IMR-90 (cell line): ENCODE measurements at regions not wholly inside any gene's neighbourhood (a gene's known extent, or its start where the extent isn't known, plus 50 kb on each side); places are given as distances from the start of the nearest gene placed in this dataset.

Source experiments
- ATAC-seq: fragments of 200-7000 bp; cut with Tn5 transposase; 2 replicates; pipeline ENCODE4 v1.9.1; 2020; ENCODE audit warnings: low read depth, mild to moderate bottlenecking, moderate library complexity
- BruUV-seq: library from RNA; stranded (reverse); fragments of 400-500 nt; replicated peaks from 2 replicates; lab custom pipeline; 2021; lab: Mats Ljungman, UMichigan
- CTCF ChIA-PET: fragments of 300-600 bp; formaldehyde crosslinking; extraction: SDS; loops from one replicate; lab custom pipeline; 2021; ENCODE audit warnings: antibody characterized with exemption; lab: Yijun Ruan, JAX
- POLR2A ChIA-PET: fragments of 300-600 bp; sonication (Branson Sonifier 250); formaldehyde crosslinking; loops from one replicate; lab custom pipeline; 2022; ENCODE audit warnings: antibody characterized with exemption; ENCODE audit not compliant: unreplicated experiment; lab: Charles Lee
- DNase-seq: peaks from one replicate; pipeline ENCODE4 v3.0.0; 2013
- H2AFZ ChIP-seq: replicated peaks from 2 replicates; pipeline ENCODE3; 2013; ENCODE audit warnings: low read length, mild to moderate bottlenecking; ENCODE audit not compliant: poor library complexity
- H2AK5ac ChIP-seq: 2 replicates; pipeline ENCODE4 v1.6.1; 2013; ENCODE audit warnings: low read depth, low read length, inconsistent platforms
- H2AK9ac ChIP-seq: replicated peaks from 2 replicates; pipeline ENCODE3; 2013; ENCODE audit warnings: mild to moderate bottlenecking, low read depth, low read length, moderate library complexity; ENCODE audit not compliant: poor library complexity
- H2BK120ac ChIP-seq: 2 replicates; pipeline ENCODE4 v1.6.1; 2013; ENCODE audit warnings: low read depth, low read length, inconsistent platforms
- H2BK15ac ChIP-seq: 3 replicates; pipeline ENCODE4 v1.6.1; 2013; ENCODE audit warnings: low read depth, low read length, inconsistent platforms
- H2BK20ac ChIP-seq: 2 replicates; pipeline ENCODE4 v1.6.1; 2013; ENCODE audit warnings: low read depth, mild to moderate bottlenecking, inconsistent platforms, low read length, moderate library complexity
- H2BK5ac ChIP-seq: 2 replicates; pipeline ENCODE4 v1.6.1; 2013; ENCODE audit warnings: mild to moderate bottlenecking, low read depth, low read length, inconsistent platforms; ENCODE audit not compliant: poor library complexity, severe bottlenecking
- H3K14ac ChIP-seq: replicated peaks from 2 replicates; pipeline ENCODE4 v1.6.1; 2013; ENCODE audit warnings: low read depth, low read length, inconsistent platforms
- H3K18ac ChIP-seq: 2 replicates; pipeline ENCODE4 v1.6.1; 2013; ENCODE audit warnings: low read depth, low read length, control low read depth
- H3K23ac ChIP-seq: 2 replicates; pipeline ENCODE4 v1.6.1; 2013; ENCODE audit warnings: low read depth, low read length, inconsistent platforms
- H3K27ac ChIP-seq: 2 replicates; pipeline ENCODE4 v1.5.1; 2013; ENCODE audit warnings: mild to moderate bottlenecking, control low read depth, low read length; ENCODE audit not compliant: insufficient read depth
- H3K27me3 ChIP-seq: 2 replicates; pipeline ENCODE4 v1.6.1; 2013; ENCODE audit warnings: low read length; ENCODE audit not compliant: control insufficient read depth, insufficient read depth
- H3K36me3 ChIP-seq: 2 replicates; pipeline ENCODE4 v1.6.1; 2013; ENCODE audit warnings: low read length, mixed read lengths; ENCODE audit not compliant: control insufficient read depth, insufficient read depth
- H3K4ac ChIP-seq: 2 replicates; pipeline ENCODE4 v1.6.1; 2013; ENCODE audit warnings: low read depth, low read length, inconsistent platforms
- H3K4me1 ChIP-seq: 2 replicates; pipeline ENCODE4 v1.6.1; 2013; ENCODE audit warnings: low read length, mixed read lengths; ENCODE audit not compliant: control insufficient read depth, insufficient read depth
- H3K4me2 ChIP-seq: 2 replicates; pipeline ENCODE4 v1.6.1; 2013; ENCODE audit warnings: low read depth, mild to moderate bottlenecking, control low read depth, low read length, moderate library complexity
- H3K4me3 ChIP-seq: 2 replicates; pipeline ENCODE4 v1.5.1; 2013; ENCODE audit warnings: low read depth, mild to moderate bottlenecking, control low read depth, low read length, moderate library complexity; ENCODE audit not compliant: insufficient read depth
- H3K56ac ChIP-seq: 2 replicates; pipeline ENCODE4 v1.6.1; 2013; ENCODE audit warnings: low read length, inconsistent platforms; ENCODE audit not compliant: insufficient read depth; ENCODE audit errors: extremely low read depth
- H3K79me1 ChIP-seq, 2 experiments: 2 replicates each; pipeline ENCODE4 v1.6.1; 2013; ENCODE audit warnings: low read length in 2 of 2, inconsistent platforms in 1 of 2, low read depth in 1 of 2
- H3K9ac ChIP-seq: 2 replicates; pipeline ENCODE4 v1.6.1; 2013; ENCODE audit warnings: low read depth, low read length, control low read depth
- H3K9me1 ChIP-seq: 2 replicates; pipeline ENCODE4 v1.6.1; 2013; ENCODE audit warnings: low read length, inconsistent platforms; ENCODE audit not compliant: insufficient read depth
- H3K9me3 ChIP-seq: 2 replicates; pipeline ENCODE4 v1.6.1; 2013; ENCODE audit warnings: low read length; ENCODE audit not compliant: control insufficient read depth, insufficient read depth
- H4K20me1 ChIP-seq: 2 replicates; pipeline ENCODE4 v1.6.1; 2013; ENCODE audit warnings: low read length, inconsistent platforms; ENCODE audit not compliant: insufficient read depth
- H4K5ac ChIP-seq: 2 replicates; pipeline ENCODE4 v1.6.1; 2013; ENCODE audit warnings: mild to moderate bottlenecking, low read depth, low read length, control low read depth
- H4K8ac ChIP-seq, 2 experiments: 2 replicates each; pipeline ENCODE4 v1.6.1; 2013; ENCODE audit warnings: low read depth in 2 of 2, low read length in 2 of 2, control low read depth in 1 of 2, inconsistent platforms in 1 of 2
- H4K91ac ChIP-seq: 2 replicates; pipeline ENCODE4 v1.6.1; 2013; ENCODE audit warnings: low read depth, low read length, inconsistent platforms; ENCODE audit not compliant: insufficient read depth
- BHLHE40 ChIP-seq: fragments of 150-350 bp; IDR thresholded peaks from 2 replicates; pipeline ENCODE4 v1.6.1; 2016; ENCODE audit warnings: mild to moderate bottlenecking, low read depth, low read length
- CHD1 ChIP-seq: IDR thresholded peaks from 2 replicates; pipeline ENCODE4 v1.6.1; 2012; ENCODE audit warnings: low read depth, low read length, improper control_type of control experiment
- CTCF ChIP-seq: conservative IDR thresholded peaks from 2 replicates; pipeline ENCODE4 v1.5.1; 2012; ENCODE audit warnings: mild to moderate bottlenecking, low read depth, low read length, improper control_type of control experiment
- FOS ChIP-seq: fragments of 150-350 bp; IDR thresholded peaks from 2 replicates; pipeline ENCODE4 v1.6.1; 2016; ENCODE audit warnings: low read depth, low read length
- MAFK ChIP-seq: IDR thresholded peaks from 2 replicates; pipeline ENCODE4 v1.6.1; 2012; ENCODE audit warnings: low read depth, low read length, improper control_type of control experiment
- MAZ ChIP-seq: IDR thresholded peaks from 2 replicates; pipeline ENCODE4 v1.6.1; 2012; ENCODE audit warnings: low read depth, mild to moderate bottlenecking, low read length, improper control_type of control experiment, moderate library complexity, borderline replicate concordance
- POLR2A ChIP-seq: IDR thresholded peaks from 2 replicates; pipeline ENCODE4 v1.6.1; 2012; ENCODE audit warnings: mild to moderate bottlenecking, low read depth, low read length
- RAD21 ChIP-seq: IDR thresholded peaks from 2 replicates; pipeline ENCODE4 v1.6.1; 2012; ENCODE audit warnings: low read length, improper control_type of control experiment
- SMC3 ChIP-seq: fragments of 150-350 bp; IDR thresholded peaks from 2 replicates; pipeline ENCODE4 v1.6.1; 2016; ENCODE audit warnings: low read depth, mild to moderate bottlenecking, antibody characterized with exemption, low read length, moderate library complexity
- USF2 ChIP-seq: fragments of 150-350 bp; IDR thresholded peaks from 2 replicates; pipeline ENCODE4 v1.6.1; 2017; ENCODE audit warnings: mild to moderate bottlenecking, antibody characterized with exemption, low read length, low read depth
- WGBS, 2 experiments: methylation state at CpG; one replicate each; pipeline versions ENCODE4 v1.1.5 to v1.1.7; 2013; ENCODE audit warnings: missing lambda C conversion rate in 2 of 2; ENCODE audit not compliant: insufficient read length in 1 of 2; ENCODE audit errors: extremely low coverage in 2 of 2; 5-methylcytosine and 5-hydroxymethylcytosine counted together
- dilution Hi-C: fragments of 300-500 bp; cut with HindIII; formaldehyde crosslinking; loops from one replicate; pipeline ENCODE4 v1.14.3; 2018; ENCODE audit warnings: low sequenced_read_pairs; ENCODE audit not compliant: unreplicated experiment
- in situ Hi-C: fragments of 300-500 bp; cut with MboI; formaldehyde crosslinking; loops from 3 replicates; pipeline ENCODE4 v1.14.3; 2019; ENCODE audit warnings: low sequenced_read_pairs, inconsistent platforms, mixed read lengths
- intact Hi-C: fragments of 100-400 bp; cut with micrococcal nuclease; formaldehyde crosslinking; loops from 2 replicates; pipeline ENCODE4 v1.10.0; 2022

- no peak overlapping the region for H4K8ac ChIP-seq
- no peaks in the 10 kb centered on the region for H3K4me1 ChIP-seq
- ATAC-seq (no peak), DNase-seq (no peak)
- in situ Hi-C loops = no loop called here
- H3K27me3 ChIP-seq = no peaks in the 10 kb centered on the region
- no peak overlapping the region for H3K18ac ChIP-seq
- TF ChIP-seq FOS (no peak), CTCF (no peak), SMC3 (no peak), CHD1 (no peak), POLR2A (no peak), USF2 (no peak), MAZ (no peak), MAFK (no peak), BHLHE40 (no peak), RAD21 (no peak)
- H3K4me3 ChIP-seq = no peak overlapping the region
- ChIA-PET CTCF (no interaction called here), POLR2A (no interaction called here)
- no peak overlapping the region for H3K14ac ChIP-seq
- WGBS, 2 experiments = 71% methylated on average over 3 of the region's 3 CpGs; no CpG with 5 or more reads in 1 of the 2 experiments
- intact Hi-C loops = no loop called here
- H3K9me1 ChIP-seq = no peaks in the 10 kb centered on the region
- no peak overlapping the region for H3K23ac ChIP-seq
- no peak overlapping the region for H2BK15ac ChIP-seq
- no peaks in the 10 kb centered on the region for H3K9me3 ChIP-seq
- H4K5ac ChIP-seq = no peak overlapping the region
- H3K56ac ChIP-seq = no peak overlapping the region
- H3K9ac ChIP-seq = no peak overlapping the region
- no peak overlapping the region for H2BK20ac ChIP-seq
- dilution Hi-C loops = no loop called here
- H3K4me2 ChIP-seq = no peak overlapping the region
- no peak overlapping the region for H2BK120ac ChIP-seq
- H2AK5ac ChIP-seq = no peak overlapping the region
- H4K91ac ChIP-seq = no peak overlapping the region
- H3K79me1 ChIP-seq = no peaks in the 10 kb centered on the region
- no peak overlapping the region for H2AK9ac ChIP-seq
- no peak overlapping the region for H3K27ac ChIP-seq
- H3K4ac ChIP-seq = no peak overlapping the region
- no peak overlapping the region for H2AFZ ChIP-seq
- H4K20me1 ChIP-seq = no peaks in the 10 kb centered on the region
- no TSS peak for BruUV-seq
- H3K36me3 ChIP-seq = no peaks in the 10 kb centered on the region
- no peak overlapping the region for H2BK5ac ChIP-seq
Observed at GRCh38 chr2:57849843-57850242, 196.8 kb upstream of the VRK2 start.
